HepG2 (cell line): ENCODE measurements at regions not wholly inside any gene's neighbourhood (a gene's known extent, or its start where the extent isn't known, plus 50 kb on each side); places are given as distances from the start of the nearest gene placed in this dataset.

ENCODE experiments used
- ATAC-seq: fragments of 200-7000 bp; cut with Tn5 transposase; 3 replicates; pipeline ENCODE4 v1.9.1; 2020; ENCODE audit warnings: mild to moderate bottlenecking, moderate library complexity
- BruUV-seq: library from RNA; stranded (reverse); fragments of 400-500 nt; replicated peaks from 2 replicates; lab custom pipeline; 2021; lab: Mats Ljungman, UMichigan
- CTCF ChIA-PET: fragments of 300-600 bp; formaldehyde crosslinking; extraction: SDS; loops from one replicate; lab custom pipeline; 2021; ENCODE audit warnings: low total read pairs, inconsistent platforms, low intra/inter-chr PET ratio; lab: Yijun Ruan, JAX
- POLR2A ChIA-PET: fragments of 350-600 bp; sonication (Branson Sonifier 250); formaldehyde crosslinking; loops from one replicate; lab custom pipeline; 2020; ENCODE audit warnings: antibody characterized with exemption, inconsistent platforms; lab: Yijun Ruan, JAX
- DNase-seq: peaks from one replicate; pipeline ENCODE4 v3.0.0-alpha.2; 2015; ENCODE audit warnings: low spot score
- FAIRE-seq: peaks from 3 replicates; lab custom pipeline; 2011; peaks lifted over from hg19 to GRCh38; lab: Jason Lieb, UNC
- H2AFZ ChIP-seq: one replicate; pipeline ENCODE4 v1.6.1; 2011; ENCODE audit warnings: low read length, inconsistent platforms
- H3K27ac ChIP-seq: fragments of 300-600 bp; 3 replicates; pipeline ENCODE4 v1.8.0; 2011; ENCODE audit warnings: mixed run types, mild to moderate bottlenecking, mixed read lengths, low read length, inconsistent platforms; ENCODE audit not compliant: insufficient read depth; ENCODE audit errors: extremely low read length
- H3K27me3 ChIP-seq, 2 experiments: fragments of 200-600 bp in 1 of 2; 2 replicates in 1 of 2; 3 replicates in 1 of 2; pipeline versions ENCODE4 v1.6.0 to v1.8.0; 2011; ENCODE audit warnings: low read length in 2 of 2, mild to moderate bottlenecking in 2 of 2, moderate library complexity in 2 of 2, inconsistent platforms in 1 of 2; ENCODE audit not compliant: insufficient read depth in 2 of 2, control insufficient read depth in 1 of 2
- H3K36me3 ChIP-seq, 2 experiments: fragments of 200-600 bp in 1 of 2; replicated peaks in 1 of 2; 2 replicates in 1 of 2; 3 replicates in 1 of 2; pipeline versions ENCODE4 v1.5.1 to v1.8.0; 2011; ENCODE audit warnings: low read length in 2 of 2, inconsistent platforms in 1 of 2; ENCODE audit not compliant: insufficient read depth in 2 of 2, control insufficient read depth in 1 of 2
- H3K4me1 ChIP-seq: 2 replicates; pipeline ENCODE4 v1.5.1; 2012; ENCODE audit warnings: low read length, inconsistent platforms; ENCODE audit not compliant: insufficient read depth
- H3K4me2 ChIP-seq: 2 replicates; pipeline ENCODE4 v1.6.0; 2011; ENCODE audit warnings: low read depth, low read length, inconsistent platforms
- H3K4me3 ChIP-seq, 3 experiments: fragments of 200-600 bp in 1 of 3; sonication (generic), shearing (Covaris generic) in 1 of 3; replicated peaks in 1 of 3; 2 replicates each; pipeline ENCODE4 v1.5.1; 2011 to 2016; ENCODE audit warnings: low read length in 3 of 3, inconsistent platforms in 2 of 3, low read depth in 2 of 3, mild to moderate bottlenecking in 2 of 3, control low read depth in 1 of 3, mixed read lengths in 1 of 3; ENCODE audit not compliant: insufficient read depth in 1 of 3
- H3K79me2 ChIP-seq: one replicate; pipeline ENCODE4 v1.6.1; 2011; ENCODE audit warnings: low read length, inconsistent platforms; ENCODE audit not compliant: insufficient read depth
- H3K9ac ChIP-seq: 2 replicates; pipeline ENCODE4 v1.6.0; 2011; ENCODE audit warnings: mild to moderate bottlenecking, low read depth, low read length, inconsistent platforms; ENCODE audit not compliant: insufficient read depth
- H3K9me3 ChIP-seq: 2 replicates; pipeline ENCODE4 v1.5.1; 2012; ENCODE audit warnings: mild to moderate bottlenecking, low read length
- H4K20me1 ChIP-seq: 2 replicates; pipeline ENCODE4 v1.6.0; 2011; ENCODE audit warnings: inconsistent platforms, mild to moderate bottlenecking, low read length, moderate library complexity; ENCODE audit not compliant: insufficient read depth
- ATRX ChIP-seq: sonication (generic); formaldehyde crosslinking; IDR thresholded peaks from 2 replicates; pipeline ENCODE4 v1.4.0; 2020; ENCODE audit warnings: missing genetic modification reagents, borderline replicate concordance
- ELF1 ChIP-seq: sonication (generic); formaldehyde crosslinking; IDR thresholded peaks from 2 replicates; pipeline ENCODE4 v1.4.0; 2020; ENCODE audit warnings: missing genetic modification reagents
- HINFP ChIP-seq: sonication (generic); formaldehyde crosslinking; IDR thresholded peaks from 2 replicates; pipeline ENCODE4 v1.4.0; 2020; ENCODE audit warnings: low read depth, mild to moderate bottlenecking, missing genetic modification reagents
- HNRNPUL1 ChIP-seq: fragments of 200-400 bp; formaldehyde crosslinking; IDR thresholded peaks from 2 replicates; pipeline ENCODE4 v1.6.1; 2017; ENCODE audit warnings: low read depth, mild to moderate bottlenecking, low read length, moderate library complexity
- IRX3 ChIP-seq: sonication (generic); formaldehyde crosslinking; IDR thresholded peaks from 2 replicates; pipeline ENCODE4 v1.8.1; 2023; ENCODE audit warnings: mild to moderate bottlenecking, low read depth, missing genetic modification reagents, borderline replicate concordance
- NFE2L2 ChIP-seq: fragments of 150-350 bp; IDR thresholded peaks from 2 replicates; pipeline ENCODE4 v1.6.1; 2014; ENCODE audit warnings: low read length
- NONO ChIP-seq, 2 experiments: fragments of 450-650 bp in 1 of 2; sonication (generic) in 1 of 2; formaldehyde crosslinking in 1 of 2; IDR thresholded peaks in 1 of 2; conservative IDR thresholded peaks in 1 of 2; 2 replicates each; pipeline versions ENCODE4 v1.6.1 to v1.8.0; 2017 to 2022; ENCODE audit warnings: mild to moderate bottlenecking in 1 of 2, missing genetic modification reagents in 1 of 2, moderate library complexity in 1 of 2
- PAF1 ChIP-seq: IDR thresholded peaks from 2 replicates; pipeline ENCODE4 v1.6.1; 2016; ENCODE audit warnings: missing genetic modification reagents, missing compliant biosample characterization
- REL ChIP-seq: sonication (generic); formaldehyde crosslinking; conservative IDR thresholded peaks from 2 replicates; pipeline ENCODE4 v1.8.0; 2022; ENCODE audit warnings: mild to moderate bottlenecking, missing genetic modification reagents, moderate library complexity
- SKI ChIP-seq: fragments of 450-650 bp; IDR thresholded peaks from one replicate; pipeline ENCODE4 v1.6.1; 2018; ENCODE audit warnings: mild to moderate bottlenecking; ENCODE audit not compliant: partially characterized antibody
- SMC3 ChIP-seq: IDR thresholded peaks from 2 replicates; pipeline ENCODE4 v1.6.1; 2011; ENCODE audit warnings: low read length, improper control_type of control experiment
- SP5 ChIP-seq: IDR thresholded peaks from 2 replicates; pipeline ENCODE4 v1.6.1; 2016; ENCODE audit warnings: low read depth, borderline replicate concordance
- XRCC5 ChIP-seq: fragments of 200-400 bp; formaldehyde crosslinking; optimal IDR thresholded peaks from 2 replicates; pipeline ENCODE3; 2017; ENCODE audit warnings: mild to moderate bottlenecking, low read length
- ZFAT ChIP-seq: sonication (generic); formaldehyde crosslinking; conservative IDR thresholded peaks from 2 replicates; pipeline ENCODE4 v1.8.1; 2023; ENCODE audit warnings: missing genetic modification reagents, inconsistent platforms
- ZNF503 ChIP-seq: sonication (generic); formaldehyde crosslinking; IDR thresholded peaks from 2 replicates; pipeline ENCODE4 v1.4.0; 2020; ENCODE audit warnings: missing genetic modification reagents
- ZNF597 ChIP-seq: sonication (generic); formaldehyde crosslinking; IDR thresholded peaks from 2 replicates; pipeline ENCODE4 v1.5.0; 2020; ENCODE audit warnings: missing genetic modification reagents
- ZNF784 ChIP-seq: sonication (generic); formaldehyde crosslinking; IDR thresholded peaks from 2 replicates; pipeline ENCODE4 v1.5.1; 2020; ENCODE audit warnings: missing genetic modification reagents, mild to moderate bottlenecking, borderline replicate concordance
- WGBS: methylation state at CpG from one replicate; pipeline ENCODE4 v1.1.6; 2017; ENCODE audit warnings: low lambda C conversion rate; 5-methylcytosine and 5-hydroxymethylcytosine counted together
- in situ Hi-C: cut with HindIII; loops from 2 replicates; pipeline ENCODE4 v1.10.0; 2017; ENCODE audit warnings: low pct_unique_long_range_greater_than_20kb; ENCODE audit not compliant: extremely low pct_ligation_motif_present
- intact Hi-C: fragments of 100-400 bp; cut with micrococcal nuclease; formaldehyde crosslinking; loops from one replicate; pipeline ENCODE4 v1.10.0; 2022; ENCODE audit not compliant: unreplicated experiment

- TF ChIP-seq ZNF597 (no peak), SP5 (CRISPR knock-in tag) (no peak), ELF1 (no peak), HNRNPUL1 (no peak), IRX3 (CRISPR knock-in tag) (no peak)
Measured at GRCh38 chr1:114278430-114278829, 124.8 kb upstream of the SYT6 start (continued).

GRCh38 chr1:114274621-114275317 is 121.1 kb upstream of the SYT6 start:
- peaks cover 0 to 1% of the 10 kb centered on the region in 2 experiments; a peak in 3 of 5 replicates for H3K27me3 ChIP-seq
- H3K4me3 ChIP-seq, result no peak overlapping the region
- no peak overlapping the region for H3K9ac ChIP-seq
- H3K79me2 ChIP-seq, result no peaks in the 10 kb centered on the region
- intact Hi-C loops (no loop called here), in situ Hi-C loops (loop anchor here (25.0 kb wide), 1 partner anchor 437 kb away; no protein-coding TSS in a partner anchor)
- H3K4me2 ChIP-seq, result no peak overlapping the region
- no peaks in the 10 kb centered on the region for H4K20me1 ChIP-seq
- no peaks in the 10 kb centered on the region for H3K4me1 ChIP-seq
- DNase-seq, result no peak
- POLR2A ChIA-PET, result no interaction called here
- no peaks in the 10 kb centered on the region for H3K9me3 ChIP-seq
- no peak for FAIRE-seq
- no TSS peak for BruUV-seq
- H2AFZ ChIP-seq, result no peak overlapping the region
- no peak overlapping the region for H3K27ac ChIP-seq
- no peaks in the 10 kb centered on the region for H3K36me3 ChIP-seq
- ATAC-seq, result no peak
- CTCF ChIA-PET, result no interaction called here
- WGBS, result 35% methylated on average over 5 of the region's 5 CpGs
- TF ChIP-seq ATRX (CRISPR knock-in tag) (no peak), ZNF503 (no peak), NONO (IDR thresholded peaks at IDR 0.05) (no peak), NONO (CRISPR knock-in tag; conservative IDR thresholded peaks at IDR 0.05) (no peak), ELF1 (no peak), ZFAT (CRISPR knock-in tag) (no peak), NFE2L2 (no peak), XRCC5 (no peak), HINFP (no peak), SKI (no peak), REL (CRISPR knock-in tag) (no peak), SMC3 (no peak), ZNF784 (no peak), PAF1 (CRISPR knock-in tag) (no peak)
